Loucy (cell line): ENCODE measurements at regions not wholly inside any gene's neighbourhood (a gene's known extent, or its start where the extent isn't known, plus 50 kb on each side); places are given as distances from the start of the nearest gene placed in this dataset.

Experiments used
- CTCF ChIP-seq: fragments of 200-600 bp; sonication (generic); conservative IDR thresholded peaks from 2 replicates; pipeline ENCODE4 v1.5.1; 2014; ENCODE audit warnings: mild to moderate bottlenecking, antibody characterized with exemption, low read length
- EZH2phosphoT487 ChIP-seq: fragments of 200-600 bp; IDR thresholded peaks from 2 replicates; pipeline ENCODE4 v1.6.1; 2018; ENCODE audit warnings: antibody characterized with exemption, mild to moderate bottlenecking, moderate library complexity, borderline replicate concordance

- TF ChIP-seq CTCF: no peak
- TF ChIP-seq EZH2phosphoT487: no peak
These were observed 91.2 kb upstream of the POT1 start for GRCh38 chr7:125020801-125021200.
